ENCODE measurements at regions not wholly inside any gene's neighbourhood (a gene's known extent, or its start where the extent isn't known, plus 50 kb on each side); places are given as distances from the start of the nearest gene placed in this dataset.

DNA sequence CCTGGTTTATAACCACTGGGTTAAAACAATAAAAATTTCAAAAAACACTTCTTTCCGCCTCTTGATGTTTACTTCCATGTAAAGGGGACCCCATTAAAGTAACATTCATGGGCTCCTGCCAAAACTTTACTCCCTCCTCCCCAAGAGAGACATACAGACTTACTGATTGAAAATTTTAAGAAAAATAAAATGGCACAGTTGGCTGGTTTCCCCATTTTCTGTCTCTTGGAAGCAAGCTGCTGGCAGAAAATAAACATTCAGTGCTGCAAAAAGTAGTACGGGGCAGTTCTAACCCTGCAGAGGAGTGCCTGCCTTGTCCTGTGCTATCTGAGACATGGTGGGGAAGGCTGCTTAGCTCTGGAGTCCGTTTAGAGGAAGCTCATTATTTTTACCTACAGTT lies 187.3 kb upstream of the INTU start:
- no peak overlapping the region for H3K9ac ChIP-seq (ENCODE audit: low read length)
- H3K4me2 ChIP-seq (ENCODE audit: low read depth, low read length): no peak overlapping the region
- H3K79me2 ChIP-seq (ENCODE audit: low read length): no peaks in the 10 kb centered on the region
- no peaks in the 10 kb centered on the region for H3K27me3 ChIP-seq (replicated peaks; ENCODE audit: insufficient read depth, low read length)
- DNase-seq: no peak
- no peaks in the 10 kb centered on the region for H3K9me2 ChIP-seq (replicated peaks; ENCODE audit: insufficient read depth, low read length)
- no peaks in the 10 kb centered on the region for H3K4me1 ChIP-seq (ENCODE audit: low read length)
- H2AFZ ChIP-seq (ENCODE audit: low read length): no peak overlapping the region
- no peak for TF ChIP-seq EZH2phosphoT487 (IDR thresholded peaks at IDR 0.05; ENCODE audit: low read length)
- TF ChIP-seq EZH2 (optimal IDR thresholded peaks at IDR 0.05; ENCODE audit: low read depth, low read length): no peak
- TF ChIP-seq CTCF (IDR thresholded peaks at IDR 0.05; ENCODE audit: low read length): no peak
- H3F3A ChIP-seq (ENCODE audit: insufficient read depth, low read length): no peaks in the 10 kb centered on the region
- H4K20me1 ChIP-seq (ENCODE audit: insufficient read depth, low read length): no peaks in the 10 kb centered on the region
- no peaks in the 10 kb centered on the region for H3K9me3 ChIP-seq (replicated peaks; ENCODE audit: insufficient read depth, low read length)
- no peak overlapping the region for H3K27ac ChIP-seq (ENCODE audit: low read length)
- no peak overlapping the region for H3K4me3 ChIP-seq (ENCODE audit: low read length)
- no peaks in the 10 kb centered on the region for H3K36me3 ChIP-seq (replicated peaks; ENCODE audit: insufficient read depth, low read length)

- TF ChIP-seq EZH2phosphoT487 (IDR thresholded peaks at IDR 0.05; ENCODE audit: low read length): no peak
- TF ChIP-seq EZH2 (optimal IDR thresholded peaks at IDR 0.05; ENCODE audit: low read depth, low read length): no peak
- no peak for TF ChIP-seq CTCF (IDR thresholded peaks at IDR 0.05; ENCODE audit: low read length)
- H3K4me1 ChIP-seq (ENCODE audit: low read length): no peaks in the 10 kb centered on the region
- no peak overlapping the region for H3K4me2 ChIP-seq (ENCODE audit: low read depth, low read length)
Measured at GRCh38 chr4:127446427-127446885, 186.3 kb upstream of the INTU start.

DNA sequence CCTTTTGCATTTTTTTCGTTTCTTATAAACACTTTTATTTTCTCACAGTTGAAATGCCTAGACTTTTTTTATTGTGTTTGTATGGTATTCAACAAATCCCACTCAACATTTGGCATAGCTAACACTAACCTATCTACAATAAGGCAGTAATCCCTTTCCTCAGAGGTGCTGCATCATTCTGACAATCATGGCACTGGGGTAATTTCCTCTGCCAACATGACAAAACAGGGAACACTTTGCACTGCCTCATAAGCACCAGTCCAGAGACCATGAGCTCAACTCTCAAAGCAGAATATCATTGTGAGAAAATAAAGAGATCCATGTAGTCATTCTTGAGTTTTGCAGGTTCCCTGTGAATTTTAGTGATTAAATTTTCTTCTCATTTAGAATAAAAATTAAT lies 183.8 kb upstream of the INTU start:
- Histone ChIP-seq H3K9me3 (replicated peaks; ENCODE audit: insufficient read depth, low read length) (no peaks in the 10 kb centered on the region), H3K9ac (ENCODE audit: low read length) (no peak overlapping the region), H3K27ac (ENCODE audit: low read length) (no peak overlapping the region), H3K9me2 (replicated peaks; ENCODE audit: insufficient read depth, low read length) (no peaks in the 10 kb centered on the region), H3F3A (ENCODE audit: insufficient read depth, low read length) (no peaks in the 10 kb centered on the region), H2AFZ (ENCODE audit: low read length) (no peak overlapping the region), H3K4me3 (ENCODE audit: low read length) (no peak overlapping the region), H3K36me3 (replicated peaks; ENCODE audit: insufficient read depth, low read length) (no peaks in the 10 kb centered on the region), H4K20me1 (ENCODE audit: insufficient read depth, low read length) (no peaks in the 10 kb centered on the region), H3K27me3 (replicated peaks; ENCODE audit: insufficient read depth, low read length) (no peaks in the 10 kb centered on the region), H3K4me2 (ENCODE audit: low read depth, low read length) (no peak overlapping the region), H3K79me2 (ENCODE audit: low read length) (no peaks in the 10 kb centered on the region), H3K4me1 (ENCODE audit: low read length) (no peaks in the 10 kb centered on the region)
- TF ChIP-seq EZH2 (optimal IDR thresholded peaks at IDR 0.05; ENCODE audit: low read depth, low read length) (no peak), CTCF (IDR thresholded peaks at IDR 0.05; ENCODE audit: low read length) (no peak), EZH2phosphoT487 (IDR thresholded peaks at IDR 0.05; ENCODE audit: low read length) (no peak)
- DNase-seq: no peak

More at GRCh38 chr4:127446427-127446885, 186.3 kb upstream of the INTU start:
- Histone ChIP-seq H3K36me3 (replicated peaks; ENCODE audit: insufficient read depth, low read length) (no peaks in the 10 kb centered on the region), H3K4me3 (ENCODE audit: low read length) (no peak overlapping the region), H3K9me2 (replicated peaks; ENCODE audit: insufficient read depth, low read length) (no peaks in the 10 kb centered on the region), H3K9me3 (replicated peaks; ENCODE audit: insufficient read depth, low read length) (no peaks in the 10 kb centered on the region), H4K20me1 (ENCODE audit: insufficient read depth, low read length) (no peaks in the 10 kb centered on the region), H3K9ac (ENCODE audit: low read length) (no peak overlapping the region), H3K79me2 (ENCODE audit: low read length) (no peaks in the 10 kb centered on the region), H3K27me3 (replicated peaks; ENCODE audit: insufficient read depth, low read length) (no peaks in the 10 kb centered on the region), H2AFZ (ENCODE audit: low read length) (no peak overlapping the region), H3K27ac (ENCODE audit: low read length) (no peak overlapping the region), H3F3A (ENCODE audit: insufficient read depth, low read length) (no peaks in the 10 kb centered on the region)
- no peak for DNase-seq
